Naive thymus-derived CD4-positive, alpha-beta T cell (primary cell): ENCODE measurements at regions not wholly inside any gene's neighbourhood (a gene's known extent, or its start where the extent isn't known, plus 50 kb on each side); places are given as distances from the start of the nearest gene placed in this dataset.

Experiments
- ATAC-seq: fragments of 150-1000 bp; cut with Tn5 transposase; 2 replicates; pipeline ENCODE4 v1.10.0; 2021; ENCODE audit warnings: mild to moderate bottlenecking, moderate library complexity
- CTCF ChIA-PET: fragments of 350-600 bp; sonication (Branson Sonifier 250); formaldehyde crosslinking; loops from one replicate; lab custom pipeline; 2021; ENCODE audit warnings: antibody characterized with exemption; lab: Charles Lee
- POLR2A ChIA-PET: fragments of 350-600 bp; sonication (Branson Sonifier 250); formaldehyde crosslinking; loops from one replicate; lab custom pipeline; 2021; ENCODE audit warnings: antibody characterized with exemption, inconsistent platforms; lab: Charles Lee
- DNase-seq, 9 donors: peaks; one replicate each; pipeline versions ENCODE4 v3.0.0 to v3.0.0-alpha.2; 2020 to 2022; ENCODE audit warnings: mixed read lengths in 1 of 9
- H3K27ac ChIP-seq: one replicate; pipeline ENCODE4 v1.7.0; 2013; ENCODE audit warnings: mild to moderate bottlenecking, low read depth, low read length, moderate library complexity
- H3K27me3 ChIP-seq, 2 donors: one replicate each; pipeline ENCODE4 v1.7.0; 2013; ENCODE audit warnings: low read length in 2 of 2, mild to moderate bottlenecking in 2 of 2, moderate library complexity in 2 of 2; ENCODE audit not compliant: control insufficient read depth in 2 of 2, insufficient read depth in 2 of 2
- H3K36me3 ChIP-seq, 3 experiments: 1 replicate in 2 of 3; 2 replicates in 1 of 3; pipeline ENCODE4 v1.7.0; 2013; ENCODE audit warnings: low read length in 3 of 3, mild to moderate bottlenecking in 3 of 3, moderate library complexity in 1 of 3; ENCODE audit not compliant: insufficient read depth in 3 of 3, control insufficient read depth in 2 of 3
- H3K4me1 ChIP-seq, 2 donors: one replicate each; pipeline ENCODE4 v1.7.0; 2013; ENCODE audit warnings: low read length in 2 of 2, mild to moderate bottlenecking in 2 of 2, moderate library complexity in 1 of 2; ENCODE audit not compliant: control insufficient read depth in 2 of 2, insufficient read depth in 2 of 2
- H3K4me3 ChIP-seq: 2 replicates; pipeline ENCODE4 v1.7.0; 2013; ENCODE audit warnings: mild to moderate bottlenecking, low read length
- H3K9me3 ChIP-seq, 3 experiments: 1 replicate in 2 of 3; 2 replicates in 1 of 3; pipeline ENCODE4 v1.7.0; 2013; ENCODE audit warnings: low read length in 3 of 3; ENCODE audit not compliant: control insufficient read depth in 2 of 3
- H3K27ac Mint-ChIP-seq, 9 donors: one replicate each; pipeline ENCODE4 v1.8.0; 2020 to 2022; ENCODE audit warnings: mixed read lengths in 9 of 9, mild to moderate bottlenecking in 8 of 9, moderate library complexity in 5 of 9, inconsistent platforms in 2 of 9
- H3K27me3 Mint-ChIP-seq, 5 donors: one replicate each; pipeline ENCODE4 v1.8.0; 2021 to 2022; ENCODE audit warnings: mixed read lengths in 5 of 5, mild to moderate bottlenecking in 1 of 5
- H3K36me3 Mint-ChIP-seq, 5 donors: one replicate each; pipeline ENCODE4 v1.8.0; 2020 to 2022; ENCODE audit warnings: mixed read lengths in 5 of 5, mild to moderate bottlenecking in 3 of 5, inconsistent platforms in 1 of 5
- H3K4me1 Mint-ChIP-seq, 7 donors: one replicate each; pipeline ENCODE4 v1.8.0; 2020 to 2022; ENCODE audit warnings: mixed read lengths in 7 of 7, mild to moderate bottlenecking in 3 of 7, inconsistent platforms in 1 of 7
- H3K4me3 Mint-ChIP-seq, 10 donors: one replicate each; pipeline ENCODE4 v1.8.0; 2020 to 2022; ENCODE audit warnings: mild to moderate bottlenecking in 10 of 10, mixed read lengths in 10 of 10, moderate library complexity in 6 of 10, inconsistent platforms in 2 of 10
- H3K9me3 Mint-ChIP-seq, 11 donors: one replicate each; pipeline ENCODE4 v1.8.0; 2020 to 2022; ENCODE audit warnings: mixed read lengths in 11 of 11, mild to moderate bottlenecking in 4 of 11, inconsistent platforms in 1 of 11, moderate library complexity in 1 of 11
- intact Hi-C, 2 donors: fragments of 100-400 bp; cut with micrococcal nuclease; formaldehyde crosslinking; loops; one replicate each; pipeline ENCODE4 v1.15.1; 2023

DNA sequence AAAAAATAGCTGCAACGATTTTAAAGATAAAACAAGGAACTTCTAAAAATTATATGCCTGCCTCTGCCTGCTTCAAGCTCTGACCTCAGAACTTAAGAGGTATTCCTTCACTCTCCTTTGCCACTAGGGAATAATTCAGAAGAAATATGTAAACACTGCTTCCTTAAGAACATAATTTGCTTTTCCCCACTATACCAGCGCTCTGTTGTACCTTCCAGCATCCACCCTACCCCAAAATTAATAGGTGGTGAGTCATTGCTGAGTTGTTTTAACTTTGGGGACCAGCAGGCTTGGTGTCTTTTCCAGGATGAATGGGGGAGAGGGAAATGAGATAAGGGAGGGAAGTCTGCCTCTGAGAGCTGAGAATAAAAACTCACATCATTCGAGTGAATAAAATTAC lies 107.7 kb upstream of the ATXN1 start:
- Mint-ChIP-seq H3K27ac (no peak overlapping the region), H3K27me3 (peaks cover 10 to 41% (median 17%) of the 10 kb centered on the region in 5 donors), H3K9me3 (peaks cover 0 to 2% (median 0%) of the 10 kb centered on the region in 11 donors), H3K36me3 (no peaks in the 10 kb centered on the region), H3K4me3 (no peak overlapping the region), H3K4me1 (peaks cover 0 to 2% (median 0%) of the 10 kb centered on the region in 7 donors)
- Histone ChIP-seq H3K4me3 (no peak overlapping the region), H3K9me3 (no peaks in the 10 kb centered on the region), H3K36me3 (no peaks in the 10 kb centered on the region), H3K4me1 (no peaks in the 10 kb centered on the region), H3K27ac (no peak overlapping the region), H3K27me3 (no peaks in the 10 kb centered on the region)
- intact Hi-C loops: no loop called here
- POLR2A ChIA-PET: no interaction called here
- ATAC-seq (no peak), DNase-seq (no peak)
- CTCF ChIA-PET: no interaction called here

GRCh38 chr6:16857969-16858592 lies 96.8 kb upstream of the ATXN1 start:
- H3K4me3 ChIP-seq: no peak overlapping the region
- ATAC-seq: no peak
- Mint-ChIP-seq H3K36me3 (peaks cover 0 to 4% (median 0%) of the 10 kb centered on the region in 5 donors), H3K27me3 (peaks cover 0 to 27% (median 11%) of the 10 kb centered on the region in 5 donors), H3K4me3 (no peak overlapping the region), H3K9me3 (peaks cover 0 to 3% (median 0%) of the 10 kb centered on the region in 11 donors), H3K4me1 (peaks cover 0 to 6% (median 0%) of the 10 kb centered on the region in 7 donors), H3K27ac (no peak overlapping the region)
- ChIA-PET POLR2A (no interaction called here), CTCF (no interaction called here)
- H3K36me3 ChIP-seq: no peaks in the 10 kb centered on the region
- intact Hi-C loops: loop anchor here in 1 of 2 donors (10.0 kb wide), 1 partner anchor 97 kb away; no protein-coding TSS in a partner anchor
- no peaks in the 10 kb centered on the region for H3K27me3 ChIP-seq
- H3K27ac ChIP-seq: no peak overlapping the region
- H3K4me1 ChIP-seq: no peaks in the 10 kb centered on the region
- no peak for DNase-seq
- no peaks in the 10 kb centered on the region for H3K9me3 ChIP-seq

- no peak overlapping the region for H3K27ac Mint-ChIP-seq
- H3K9me3 Mint-ChIP-seq: peaks cover 0 to 4% (median 0%) of the 10 kb centered on the region in 11 donors
- DNase-seq (no peak), ATAC-seq (no peak)
- H3K9me3 ChIP-seq: no peaks in the 10 kb centered on the region
- H3K27me3 ChIP-seq: no peaks in the 10 kb centered on the region
- no peak overlapping the region for H3K27ac ChIP-seq
- ChIA-PET CTCF (no interaction called here), POLR2A (no interaction called here)
- peaks cover 0 to 22% (median 5%) of the 10 kb centered on the region in 7 donors for H3K4me1 Mint-ChIP-seq
- H3K4me1 ChIP-seq: no peaks in the 10 kb centered on the region
- no peaks in the 10 kb centered on the region for H3K36me3 ChIP-seq
- H3K27me3 Mint-ChIP-seq: peaks cover 6 to 45% (median 35%) of the 10 kb centered on the region in 5 donors
- H3K4me3 Mint-ChIP-seq: no peak overlapping the region
- intact Hi-C loops: loop anchor here in 1 of 2 donors (10.0 kb wide), 1 partner anchor 99 kb away; no protein-coding TSS in a partner anchor
- H3K4me3 ChIP-seq: no peak overlapping the region
- no peaks in the 10 kb centered on the region for H3K36me3 Mint-ChIP-seq
These were observed 94.2 kb upstream of the ATXN1 start for GRCh38 chr6:16855460-16855859.

DNA sequence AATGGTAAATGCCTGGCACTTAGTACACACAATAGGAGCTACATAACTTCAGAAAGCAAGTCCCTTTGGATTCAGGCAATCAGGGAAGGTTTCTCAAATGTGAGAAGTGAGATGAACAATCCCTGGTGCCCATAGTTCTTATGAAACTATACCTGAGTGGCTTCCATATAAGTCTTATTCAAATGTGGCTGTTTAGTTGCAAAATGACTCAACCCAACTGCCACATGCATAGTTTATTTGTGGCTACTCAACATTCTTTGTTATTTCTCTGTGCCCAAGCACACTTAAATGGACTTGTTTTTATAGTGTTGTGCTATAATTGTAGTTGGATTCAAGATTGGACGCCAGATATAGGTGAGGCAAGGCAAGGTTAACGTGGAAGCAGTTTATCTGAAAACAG lies 93.7 kb upstream of the ATXN1 start:
- no peaks in the 10 kb centered on the region for H3K36me3 Mint-ChIP-seq
- Histone ChIP-seq H3K36me3 (no peaks in the 10 kb centered on the region), H3K4me1 (no peaks in the 10 kb centered on the region), H3K9me3 (no peaks in the 10 kb centered on the region), H3K27ac (no peak overlapping the region), H3K27me3 (no peaks in the 10 kb centered on the region), H3K4me3 (no peak overlapping the region)
- ChIA-PET POLR2A (no interaction called here), CTCF (no interaction called here)
- H3K4me3 Mint-ChIP-seq: no peak overlapping the region
- peaks cover 0 to 4% (median 0%) of the 10 kb centered on the region in 11 donors for H3K9me3 Mint-ChIP-seq
- intact Hi-C loops: loop anchor here in 1 of 2 donors (10.0 kb wide), 1 partner anchor 100 kb away; no protein-coding TSS in a partner anchor
- H3K4me1 Mint-ChIP-seq: peaks cover 0 to 24% (median 6%) of the 10 kb centered on the region in 7 donors
- no peak for DNase-seq
- peaks cover 6 to 45% (median 36%) of the 10 kb centered on the region in 5 donors for H3K27me3 Mint-ChIP-seq
- ATAC-seq: no peak
- no peak overlapping the region for H3K27ac Mint-ChIP-seq

DNA sequence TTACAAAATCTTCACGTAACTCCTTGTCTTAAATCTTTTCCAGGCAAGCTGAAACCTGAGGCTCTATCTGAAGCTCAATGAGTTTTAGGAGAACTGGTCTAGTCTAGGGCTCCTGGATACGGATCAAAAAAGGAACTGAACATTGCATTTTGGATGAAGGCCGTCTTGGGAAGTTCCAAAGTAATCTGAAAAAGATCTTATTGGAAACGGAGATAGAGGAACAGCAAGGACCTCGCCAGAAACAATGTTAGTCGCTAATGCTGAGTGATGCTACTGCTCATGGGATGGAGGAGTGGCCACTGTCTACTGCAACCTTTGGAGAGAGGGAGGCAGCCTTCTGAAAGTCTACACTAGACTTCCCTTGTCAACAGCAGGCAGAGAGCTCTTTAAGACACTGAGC lies 91.4 kb upstream of the ATXN1 start:
- ChIA-PET POLR2A (no interaction called here), CTCF (no interaction called here)
- intact Hi-C loops: loop anchor here in 1 of 2 donors (10.0 kb wide), 1 partner anchor 102 kb away; no protein-coding TSS in a partner anchor
- no peaks in the 10 kb centered on the region for H3K9me3 ChIP-seq
- H3K27ac ChIP-seq: no peak overlapping the region
- Mint-ChIP-seq H3K9me3 (peaks cover 0 to 9% (median 0%) of the 10 kb centered on the region in 11 donors), H3K4me1 (peaks cover 6 to 34% (median 14%) of the 10 kb centered on the region in 7 donors), H3K27ac (no peak overlapping the region), H3K4me3 (no peak overlapping the region), H3K27me3 (peaks cover 6 to 47% (median 38%) of the 10 kb centered on the region in 5 donors), H3K36me3 (no peaks in the 10 kb centered on the region)
- ATAC-seq (no peak), DNase-seq (no peak)
- H3K27me3 ChIP-seq: no peaks in the 10 kb centered on the region
- H3K4me1 ChIP-seq: no peaks in the 10 kb centered on the region
- H3K4me3 ChIP-seq: no peak overlapping the region
- no peaks in the 10 kb centered on the region for H3K36me3 ChIP-seq

- Histone ChIP-seq H3K4me1 (no peaks in the 10 kb centered on the region), H3K27me3 (no peaks in the 10 kb centered on the region), H3K27ac (no peak overlapping the region), H3K4me3 (no peak overlapping the region), H3K9me3 (no peaks in the 10 kb centered on the region), H3K36me3 (no peaks in the 10 kb centered on the region)
- no peak overlapping the region for H3K4me3 Mint-ChIP-seq
- POLR2A ChIA-PET: no interaction called here
- no peak for DNase-seq
- CTCF ChIA-PET: no interaction called here
- H3K9me3 Mint-ChIP-seq: peaks cover 0 to 9% (median 0%) of the 10 kb centered on the region in 11 donors
- no peak overlapping the region for H3K27ac Mint-ChIP-seq
- ATAC-seq: peak; percentile 57
- intact Hi-C loops: loop anchor here in 1 of 2 donors (10.0 kb wide), 1 partner anchor 103 kb away; no protein-coding TSS in a partner anchor
- H3K27me3 Mint-ChIP-seq: peaks cover 6 to 45% (median 38%) of the 10 kb centered on the region in 5 donors
- no peaks in the 10 kb centered on the region for H3K36me3 Mint-ChIP-seq
- peaks cover 6 to 34% (median 14%) of the 10 kb centered on the region in 7 donors for H3K4me1 Mint-ChIP-seq
These were observed 90.5 kb upstream of the ATXN1 start for GRCh38 chr6:16851758-16852157.
